Progenitor cell of endocrine pancreas (in vitro differentiated cells): ENCODE measurements at regions not wholly inside any gene's neighbourhood (a gene's known extent, or its start where the extent isn't known, plus 50 kb on each side); places are given as distances from the start of the nearest gene placed in this dataset.

ENCODE experiments used
- DNase-seq: peaks from one replicate; pipeline ENCODE4 v3.0.0; 2021; ENCODE audit warnings: low spot score; ENCODE audit not compliant: unreplicated experiment
- H3K27ac Mint-ChIP-seq: 2 replicates; pipeline ENCODE4 v1.8.0; 2021; ENCODE audit warnings: mild to moderate bottlenecking, moderate library complexity, mixed read lengths
- H3K27me3 Mint-ChIP-seq: 2 replicates; pipeline ENCODE4 v1.8.0; 2021; ENCODE audit warnings: mixed read lengths
- H3K36me3 Mint-ChIP-seq: 2 replicates; pipeline ENCODE4 v1.8.0; 2022; ENCODE audit warnings: mixed read lengths; ENCODE audit not compliant: insufficient read depth
- H3K4me1 Mint-ChIP-seq: 2 replicates; pipeline ENCODE4 v1.8.0; 2021; ENCODE audit warnings: low read depth, mixed read lengths
- H3K4me3 Mint-ChIP-seq: 2 replicates; pipeline ENCODE4 v1.8.0; 2021; ENCODE audit warnings: low read depth, mild to moderate bottlenecking, moderate library complexity, mixed read lengths
- H3K9me3 Mint-ChIP-seq: 2 replicates; pipeline ENCODE4 v1.8.0; 2021; ENCODE audit warnings: low read depth, mixed read lengths
- TF ChIP-seq, protein P1 (sequence below): fragments of 200-600 bp; sonication (generic); IDR thresholded peaks from one replicate; pipeline ENCODE4 v1.5.0; 2021; ENCODE audit warnings: antibody characterized with exemption, mild to moderate bottlenecking; ENCODE audit not compliant: unreplicated experiment

DNA sequence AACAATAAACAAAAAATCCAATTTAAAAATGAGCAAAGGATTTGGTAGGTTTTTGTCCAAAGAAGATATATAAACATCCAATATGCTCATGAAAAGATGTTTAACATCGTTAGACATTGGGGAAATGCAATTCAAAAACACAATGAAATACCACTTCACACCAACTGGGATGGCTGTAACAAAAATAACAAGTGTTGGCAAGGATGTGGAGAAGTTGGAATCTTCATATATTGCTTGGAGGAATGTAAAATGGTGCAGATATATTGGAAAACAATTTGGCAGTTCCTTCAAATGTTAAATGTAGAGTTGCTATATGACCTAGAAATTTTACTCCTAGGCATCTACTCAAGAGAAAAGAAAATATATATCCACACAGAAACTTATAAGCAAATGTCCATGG is 224.3 kb downstream of the AUH start:
- TF ChIP-seq, protein P1, sequence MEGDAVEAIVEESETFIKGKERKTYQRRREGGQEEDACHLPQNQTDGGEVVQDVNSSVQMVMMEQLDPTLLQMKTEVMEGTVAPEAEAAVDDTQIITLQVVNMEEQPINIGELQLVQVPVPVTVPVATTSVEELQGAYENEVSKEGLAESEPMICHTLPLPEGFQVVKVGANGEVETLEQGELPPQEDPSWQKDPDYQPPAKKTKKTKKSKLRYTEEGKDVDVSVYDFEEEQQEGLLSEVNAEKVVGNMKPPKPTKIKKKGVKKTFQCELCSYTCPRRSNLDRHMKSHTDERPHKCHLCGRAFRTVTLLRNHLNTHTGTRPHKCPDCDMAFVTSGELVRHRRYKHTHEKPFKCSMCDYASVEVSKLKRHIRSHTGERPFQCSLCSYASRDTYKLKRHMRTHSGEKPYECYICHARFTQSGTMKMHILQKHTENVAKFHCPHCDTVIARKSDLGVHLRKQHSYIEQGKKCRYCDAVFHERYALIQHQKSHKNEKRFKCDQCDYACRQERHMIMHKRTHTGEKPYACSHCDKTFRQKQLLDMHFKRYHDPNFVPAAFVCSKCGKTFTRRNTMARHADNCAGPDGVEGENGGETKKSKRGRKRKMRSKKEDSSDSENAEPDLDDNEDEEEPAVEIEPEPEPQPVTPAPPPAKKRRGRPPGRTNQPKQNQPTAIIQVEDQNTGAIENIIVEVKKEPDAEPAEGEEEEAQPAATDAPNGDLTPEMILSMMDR: no peak
- no peak for DNase-seq
- H3K4me1 Mint-ChIP-seq: peaks cover 1% of the 10 kb centered on the region
- H3K36me3 Mint-ChIP-seq: no peaks in the 10 kb centered on the region
- no peak overlapping the region for H3K4me3 Mint-ChIP-seq
- no peak overlapping the region for H3K27ac Mint-ChIP-seq
- peaks cover 4% of the 10 kb centered on the region for H3K9me3 Mint-ChIP-seq
- H3K27me3 Mint-ChIP-seq: no peaks in the 10 kb centered on the region

DNA sequence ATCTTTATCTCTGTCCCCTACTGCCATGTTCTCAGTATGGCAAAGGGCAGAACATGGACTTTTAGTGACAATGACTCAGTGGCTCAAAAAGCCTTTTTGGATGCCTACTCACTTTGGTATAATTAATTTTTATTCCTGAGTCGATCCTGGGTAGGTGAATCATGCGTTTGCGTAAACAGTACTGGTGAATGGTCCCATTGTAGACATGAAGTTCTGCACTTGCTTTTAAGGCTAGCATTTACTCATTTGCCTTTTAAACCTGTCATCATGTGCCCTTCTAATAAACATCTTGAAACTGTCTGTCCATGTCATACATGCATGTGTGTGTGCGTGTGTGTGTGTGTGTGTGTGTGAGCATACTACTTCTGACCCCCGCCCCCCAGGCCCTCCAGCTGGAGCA is 223.0 kb downstream of the AUH start:
- H3K9me3 Mint-ChIP-seq: peaks cover 4% of the 10 kb centered on the region
- peaks cover 1% of the 10 kb centered on the region for H3K4me1 Mint-ChIP-seq
- no peak overlapping the region for H3K4me3 Mint-ChIP-seq
- TF ChIP-seq, protein P1: no peak
- no peaks in the 10 kb centered on the region for H3K27me3 Mint-ChIP-seq
- DNase-seq: no peak
- H3K36me3 Mint-ChIP-seq: no peaks in the 10 kb centered on the region
- no peak overlapping the region for H3K27ac Mint-ChIP-seq

DNA sequence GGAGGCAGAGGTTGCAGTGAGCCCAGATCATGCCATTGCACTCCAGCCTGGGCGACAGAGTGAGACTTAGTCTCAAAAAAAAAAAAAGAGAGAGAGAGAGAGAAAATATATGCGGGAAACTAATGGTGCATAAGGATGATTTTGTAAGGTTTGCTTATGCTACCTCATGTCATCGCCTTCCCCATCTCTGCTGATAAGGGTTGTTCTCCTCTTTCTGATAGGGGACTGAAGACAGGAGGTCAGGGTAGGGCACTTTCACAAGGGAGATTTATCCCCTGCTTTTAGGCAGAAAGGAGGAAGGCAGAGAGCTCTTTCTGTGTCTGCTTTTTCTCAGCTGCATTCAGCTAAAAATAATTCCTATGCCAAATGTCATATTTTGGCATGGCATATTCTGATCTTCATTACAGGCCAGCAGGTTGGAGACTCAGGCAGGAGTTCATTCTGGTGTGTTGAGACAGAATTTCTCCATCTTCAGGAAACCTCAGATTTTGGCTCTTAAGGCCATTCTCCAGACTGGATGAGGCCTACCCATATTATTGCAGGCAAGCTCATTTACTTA is 220.2 kb downstream of the AUH start:
- TF ChIP-seq, protein P1: no peak
- no peak for DNase-seq
- Mint-ChIP-seq H3K36me3 (no peaks in the 10 kb centered on the region), H3K4me3 (no peak overlapping the region), H3K27ac (no peak overlapping the region), H3K9me3 (peaks cover 4% of the 10 kb centered on the region), H3K4me1 (no peaks in the 10 kb centered on the region), H3K27me3 (no peaks in the 10 kb centered on the region)

DNA sequence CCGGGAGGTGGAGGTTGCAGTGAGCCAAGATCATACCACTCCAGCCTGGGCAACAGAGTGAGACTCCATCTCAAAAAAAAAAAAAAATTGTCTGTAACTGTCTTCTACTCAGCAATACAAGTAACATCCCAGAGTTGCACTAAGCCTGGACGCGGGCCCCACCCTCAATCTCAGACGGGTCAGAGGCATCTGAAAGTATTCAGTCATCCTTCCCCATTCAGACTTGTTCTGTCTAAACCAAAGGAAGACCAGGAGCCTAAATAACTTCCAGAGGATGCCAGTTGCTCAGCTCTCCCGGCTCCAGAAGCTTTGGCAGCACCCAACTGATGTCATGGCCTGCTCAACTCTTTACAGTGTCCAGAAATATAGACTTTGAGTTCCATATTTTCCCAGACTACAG is 218.6 kb downstream of the AUH start:
- Mint-ChIP-seq H3K9me3 (no peaks in the 10 kb centered on the region), H3K4me1 (no peaks in the 10 kb centered on the region), H3K36me3 (no peaks in the 10 kb centered on the region), H3K27ac (no peak overlapping the region), H3K27me3 (no peaks in the 10 kb centered on the region), H3K4me3 (no peak overlapping the region)
- DNase-seq: no peak
- TF ChIP-seq, protein P1: no peak

DNA sequence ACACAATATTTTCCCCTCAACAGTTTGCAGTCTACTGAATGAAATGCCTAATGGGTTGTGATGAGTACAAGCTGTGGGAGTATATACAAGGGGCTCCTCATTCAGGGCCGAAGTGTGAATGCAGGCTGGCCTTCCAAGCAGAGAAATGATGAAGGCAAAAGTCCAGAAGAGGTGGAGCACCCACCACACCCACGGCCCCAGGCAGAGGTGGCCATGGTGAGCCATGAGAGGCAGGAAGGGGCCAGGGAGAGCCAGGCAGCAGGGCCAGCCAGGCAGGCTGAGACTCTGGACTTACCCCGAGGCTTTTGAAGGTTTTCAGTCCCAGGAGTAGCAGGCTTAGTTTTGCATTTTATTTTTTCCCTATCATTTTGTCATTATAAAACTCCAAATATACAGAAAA is 218.1 kb downstream of the AUH start:
- Mint-ChIP-seq H3K27me3 (no peaks in the 10 kb centered on the region), H3K4me3 (no peak overlapping the region), H3K9me3 (no peaks in the 10 kb centered on the region), H3K36me3 (no peaks in the 10 kb centered on the region), H3K27ac (no peak overlapping the region), H3K4me1 (no peaks in the 10 kb centered on the region)
- no peak for DNase-seq
- TF ChIP-seq, protein P1: no peak
